Fibroblast of pulmonary artery (primary cell): ENCODE measurements at regions not wholly inside any gene's neighbourhood (a gene's known extent, or its start where the extent isn't known, plus 50 kb on each side); places are given as distances from the start of the nearest gene placed in this dataset.

ENCODE experiments used
- DNase-seq: peaks from one replicate; pipeline ENCODE4 v3.0.0-alpha.2; 2010; ENCODE audit warnings: low read depth
- H3K4me3 ChIP-seq: replicated peaks from 2 replicates; pipeline ENCODE4 v1.5.1; 2011; ENCODE audit warnings: low read depth, mild to moderate bottlenecking, control low read depth, low read length, moderate library complexity
- TF ChIP-seq, protein P1 (sequence below): IDR thresholded peaks from 2 replicates; pipeline ENCODE4 v1.5.1; 2011; ENCODE audit warnings: mild to moderate bottlenecking, control low read depth, low read length, inconsistent platforms; ENCODE audit errors: missing control alignments

GRCh38 chr3:112736386-112736785, 95.4 kb upstream of the CCDC80 start:
- no peak overlapping the region for H3K4me3 ChIP-seq
- TF ChIP-seq, protein P1, sequence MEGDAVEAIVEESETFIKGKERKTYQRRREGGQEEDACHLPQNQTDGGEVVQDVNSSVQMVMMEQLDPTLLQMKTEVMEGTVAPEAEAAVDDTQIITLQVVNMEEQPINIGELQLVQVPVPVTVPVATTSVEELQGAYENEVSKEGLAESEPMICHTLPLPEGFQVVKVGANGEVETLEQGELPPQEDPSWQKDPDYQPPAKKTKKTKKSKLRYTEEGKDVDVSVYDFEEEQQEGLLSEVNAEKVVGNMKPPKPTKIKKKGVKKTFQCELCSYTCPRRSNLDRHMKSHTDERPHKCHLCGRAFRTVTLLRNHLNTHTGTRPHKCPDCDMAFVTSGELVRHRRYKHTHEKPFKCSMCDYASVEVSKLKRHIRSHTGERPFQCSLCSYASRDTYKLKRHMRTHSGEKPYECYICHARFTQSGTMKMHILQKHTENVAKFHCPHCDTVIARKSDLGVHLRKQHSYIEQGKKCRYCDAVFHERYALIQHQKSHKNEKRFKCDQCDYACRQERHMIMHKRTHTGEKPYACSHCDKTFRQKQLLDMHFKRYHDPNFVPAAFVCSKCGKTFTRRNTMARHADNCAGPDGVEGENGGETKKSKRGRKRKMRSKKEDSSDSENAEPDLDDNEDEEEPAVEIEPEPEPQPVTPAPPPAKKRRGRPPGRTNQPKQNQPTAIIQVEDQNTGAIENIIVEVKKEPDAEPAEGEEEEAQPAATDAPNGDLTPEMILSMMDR, result no peak
- no peak for DNase-seq

GRCh38 chr3:112735926-112736325, 95.0 kb upstream of the CCDC80 start:
- TF ChIP-seq, protein P1, result no peak
- no peak overlapping the region for H3K4me3 ChIP-seq
- no peak for DNase-seq

DNA sequence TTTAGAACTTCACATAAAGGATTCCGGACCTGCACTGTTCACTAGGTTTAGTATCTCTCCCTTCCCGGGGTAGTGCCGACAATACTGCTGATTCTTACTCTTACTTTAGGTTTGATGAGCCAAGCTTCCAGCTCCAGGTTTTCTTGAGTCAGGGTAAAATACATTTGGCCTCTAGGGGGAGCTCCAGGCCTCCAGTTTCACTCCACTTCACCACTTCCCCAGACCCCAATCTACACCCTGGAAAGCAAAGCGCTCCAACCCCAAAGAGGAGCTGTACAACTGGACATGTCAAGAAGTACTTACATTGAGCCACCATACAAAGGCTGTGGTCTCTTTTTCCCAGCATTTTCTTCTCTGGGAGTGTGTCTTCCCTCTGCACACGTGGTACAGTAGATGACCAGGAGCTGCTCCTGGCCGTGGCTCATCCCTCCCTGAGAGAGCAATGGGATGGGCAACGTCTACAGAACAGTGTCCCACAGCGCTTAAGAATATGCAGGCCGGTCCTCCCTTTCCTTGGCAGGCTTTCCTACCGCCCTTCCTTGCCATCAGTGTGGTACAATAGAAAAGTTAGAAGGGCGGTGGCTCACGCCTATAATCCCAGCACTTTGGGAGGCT, 93.9 kb upstream of the CCDC80 start:
- peak; percentile 88 for DNase-seq
- H3K4me3 ChIP-seq, result no peak overlapping the region
- TF ChIP-seq, protein P1, result peak; percentile 78

GRCh38 chr3:112734171-112734570, 93.2 kb upstream of the CCDC80 start:
- no peak overlapping the region for H3K4me3 ChIP-seq
- DNase-seq, result peak; percentile 10
- TF ChIP-seq, protein P1, result no peak

- DNase-seq, result peak; percentile 11
- no peak overlapping the region for H3K4me3 ChIP-seq
- TF ChIP-seq, protein P1, result peak; percentile 21
These were observed 89.3 kb upstream of the CCDC80 start for GRCh38 chr3:112730210-112730609.

GRCh38 chr3:112721231-112721630, 80.3 kb upstream of the CCDC80 start:
- no peak for DNase-seq
- no peak overlapping the region for H3K4me3 ChIP-seq
- TF ChIP-seq, protein P1, result no peak

- no peak for DNase-seq
- no peak overlapping the region for H3K4me3 ChIP-seq
- TF ChIP-seq, protein P1, result no peak
These were observed 78.0 kb upstream of the CCDC80 start for GRCh38 chr3:112718967-112719366.
